PC-3 (cell line): ENCODE measurements at regions not wholly inside any gene's neighbourhood (a gene's known extent, or its start where the extent isn't known, plus 50 kb on each side); places are given as distances from the start of the nearest gene placed in this dataset.

Experiments
- ATAC-seq: fragments of 200-7000 bp; cut with Tn5 transposase; 2 replicates; pipeline ENCODE4 v1.9.1; 2020; ENCODE audit warnings: mild to moderate bottlenecking, moderate library complexity
- BruUV-seq: library from RNA; stranded (reverse); fragments of 400-500 nt; replicated peaks from 2 replicates; lab custom pipeline; 2021; lab: Mats Ljungman, UMichigan
- CTCF ChIA-PET: fragments of 300-600 bp; sonication (Branson Sonifier 250); formaldehyde crosslinking; loops from one replicate; lab custom pipeline; 2022; ENCODE audit warnings: antibody characterized with exemption; lab: Charles Lee
- POLR2A ChIA-PET: fragments of 300-600 bp; sonication (Branson Sonifier 250); formaldehyde crosslinking; loops from one replicate; lab custom pipeline; 2022; ENCODE audit warnings: antibody characterized with exemption; ENCODE audit not compliant: unreplicated experiment; lab: Charles Lee
- DNase-seq: peaks from one replicate; pipeline ENCODE4 v3.0.0-alpha.2; 2015
- H2AFZ ChIP-seq: fragments of 300-600 bp; sonication (generic); 2 replicates; pipeline ENCODE4 v1.6.0; 2016; ENCODE audit warnings: antibody characterized with exemption, low read length
- H3F3A ChIP-seq: fragments of 300-600 bp; sonication (generic); one replicate; pipeline ENCODE4 v1.6.0; 2017; ENCODE audit warnings: antibody characterized with exemption, low read length, control low read depth, mild to moderate bottlenecking; ENCODE audit not compliant: unreplicated experiment
- H3K27ac ChIP-seq: fragments of 300-600 bp; sonication (generic); 2 replicates; pipeline ENCODE4 v1.5.1; 2016; ENCODE audit warnings: mild to moderate bottlenecking, low read length
- H3K27me3 ChIP-seq: fragments of 300-600 bp; sonication (generic); 2 replicates; pipeline ENCODE4 v1.6.1; 2016; ENCODE audit warnings: low read length, mixed read lengths
- H3K36me3 ChIP-seq: fragments of 300-600 bp; sonication (generic); 2 replicates; pipeline ENCODE4 v1.6.1; 2016; ENCODE audit warnings: low read depth, mixed run types, low read length, mixed read lengths
- H3K4me1 ChIP-seq: fragments of 300-600 bp; sonication (generic); 2 replicates; pipeline ENCODE4 v1.5.1; 2016; ENCODE audit warnings: low read length; ENCODE audit not compliant: insufficient read depth
- H3K4me2 ChIP-seq: fragments of 300-600 bp; sonication (generic); 2 replicates; pipeline ENCODE4 v1.6.0; 2016; ENCODE audit warnings: low read length
- H3K4me3 ChIP-seq: fragments of 300-600 bp; sonication (generic); 2 replicates; pipeline ENCODE4 v1.5.1; 2016; ENCODE audit warnings: mild to moderate bottlenecking, low read length, mixed read lengths
- H3K79me2 ChIP-seq: fragments of 300-600 bp; sonication (generic); 2 replicates; pipeline ENCODE4 v1.6.1; 2017; ENCODE audit warnings: low read length, mixed read lengths
- H3K9ac ChIP-seq: fragments of 300-600 bp; sonication (generic); 2 replicates; pipeline ENCODE4 v1.6.0; 2016; ENCODE audit warnings: mild to moderate bottlenecking, low read length
- H3K9me2 ChIP-seq: fragments of 300-600 bp; sonication (generic); replicated peaks from 2 replicates; pipeline ENCODE4 v1.6.1; 2016; ENCODE audit warnings: mixed run types, low read length, mixed read lengths
- H3K9me3 ChIP-seq: fragments of 300-600 bp; sonication (generic); 2 replicates; pipeline ENCODE4 v1.6.1; 2016; ENCODE audit warnings: low read length, mixed read lengths
- H4K20me1 ChIP-seq: fragments of 300-600 bp; sonication (generic); 2 replicates; pipeline ENCODE4 v1.6.1; 2016; ENCODE audit warnings: low read length, mixed read lengths
- CTCF ChIP-seq: fragments of 300-600 bp; sonication (generic); conservative IDR thresholded peaks from 2 replicates; pipeline ENCODE4 v1.5.1; 2017; ENCODE audit warnings: antibody characterized with exemption, low read depth, mild to moderate bottlenecking, low read length
- EZH2 ChIP-seq: fragments of 300-600 bp; sonication (generic); IDR thresholded peaks from one replicate; pipeline ENCODE4 v1.6.1; 2017; ENCODE audit warnings: antibody characterized with exemption, mild to moderate bottlenecking, low read length; ENCODE audit not compliant: unreplicated experiment
- EZH2phosphoT487 ChIP-seq: fragments of 300-600 bp; sonication (generic); IDR thresholded peaks from 2 replicates; pipeline ENCODE4 v1.6.1; 2018; ENCODE audit warnings: mild to moderate bottlenecking, antibody characterized with exemption, low read length, borderline replicate concordance
- intact Hi-C: fragments of 100-400 bp; cut with micrococcal nuclease; formaldehyde crosslinking; loops from 2 replicates; pipeline ENCODE4 v1.9.0; 2023

DNA sequence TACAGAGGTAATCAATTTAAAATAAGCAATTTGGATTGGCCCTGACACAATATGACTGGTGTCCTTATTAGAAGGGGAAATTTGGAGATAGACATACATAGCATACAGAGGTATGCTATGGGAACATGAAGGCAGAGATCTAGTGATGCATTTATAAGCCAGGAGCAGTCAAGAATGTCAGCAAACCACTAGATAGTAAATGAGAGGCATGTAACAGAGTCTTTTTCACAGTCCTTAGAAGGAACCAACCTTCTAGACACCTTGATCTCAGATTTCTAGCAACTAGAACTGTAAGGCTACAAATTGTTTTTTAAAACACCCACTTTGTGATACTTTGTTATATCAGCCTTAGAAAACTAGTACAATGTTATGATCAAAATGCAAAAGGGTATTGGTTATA is 54.3 kb upstream of the CA10 start:
- no peaks in the 10 kb centered on the region for H3K79me2 ChIP-seq
- ChIA-PET POLR2A (no interaction called here), CTCF (no interaction called here)
- no peaks in the 10 kb centered on the region for H3K9me2 ChIP-seq
- no peaks in the 10 kb centered on the region for H3K27me3 ChIP-seq
- H4K20me1 ChIP-seq: no peaks in the 10 kb centered on the region
- ATAC-seq: no peak
- 0 out of 2 replicates have a peak, but pooled peaks cover 13% of the 10 kb centered on the region for H3K9me3 ChIP-seq
- H3K4me3 ChIP-seq: no peak overlapping the region
- H2AFZ ChIP-seq: no peak overlapping the region
- H3K4me1 ChIP-seq: no peaks in the 10 kb centered on the region
- no peaks in the 10 kb centered on the region for H3K36me3 ChIP-seq
- intact Hi-C loops: no loop called here
- DNase-seq: no peak
- H3F3A ChIP-seq: no peaks in the 10 kb centered on the region
- no peak overlapping the region for H3K4me2 ChIP-seq
- H3K9ac ChIP-seq: no peak overlapping the region
- no peak overlapping the region for H3K27ac ChIP-seq
- TF ChIP-seq CTCF: no peak
- no peak for TF ChIP-seq EZH2
- no peak for TF ChIP-seq EZH2phosphoT487
- BruUV-seq: no TSS peak

DNA sequence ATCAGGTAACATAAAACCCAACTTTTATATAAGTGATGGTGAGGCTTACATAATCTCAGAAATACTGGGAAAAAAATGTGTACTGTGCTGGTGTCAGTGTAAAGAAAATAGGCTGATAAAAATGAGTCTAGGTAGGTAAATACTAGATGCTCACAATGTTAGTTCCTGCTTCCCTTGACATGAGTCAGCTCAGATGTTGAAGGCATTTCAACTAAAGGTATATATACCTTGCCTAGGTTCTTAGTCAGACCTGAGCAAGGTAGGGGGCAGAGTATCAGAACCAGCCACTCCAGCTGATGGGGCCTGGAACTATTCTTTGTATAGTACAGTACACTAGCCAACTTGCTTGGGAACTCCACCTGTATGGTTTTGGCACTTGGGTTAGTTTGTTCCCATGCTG is 51.0 kb upstream of the CA10 start:
- no peaks in the 10 kb centered on the region for H3K9me2 ChIP-seq
- no peaks in the 10 kb centered on the region for H3F3A ChIP-seq
- H3K4me1 ChIP-seq: no peaks in the 10 kb centered on the region
- intact Hi-C loops: no loop called here
- H3K4me3 ChIP-seq: no peak overlapping the region
- ChIA-PET POLR2A (no interaction called here), CTCF (no interaction called here)
- DNase-seq (peak; percentile 3), ATAC-seq (no peak)
- H4K20me1 ChIP-seq: no peaks in the 10 kb centered on the region
- H3K9me3 ChIP-seq: no peaks in the 10 kb centered on the region
- H3K79me2 ChIP-seq: no peaks in the 10 kb centered on the region
- no peak overlapping the region for H3K27ac ChIP-seq
- no peaks in the 10 kb centered on the region for H3K27me3 ChIP-seq
- H2AFZ ChIP-seq: no peak overlapping the region
- no peaks in the 10 kb centered on the region for H3K36me3 ChIP-seq
- no peak overlapping the region for H3K9ac ChIP-seq
- no TSS peak for BruUV-seq
- TF ChIP-seq EZH2phosphoT487 (no peak), EZH2 (no peak), CTCF (no peak)
- no peak overlapping the region for H3K4me2 ChIP-seq
